ENCODE measurements at regions not wholly inside any gene's neighbourhood (a gene's known extent, or its start where the extent isn't known, plus 50 kb on each side); places are given as distances from the start of the nearest gene placed in this dataset.

DNA sequence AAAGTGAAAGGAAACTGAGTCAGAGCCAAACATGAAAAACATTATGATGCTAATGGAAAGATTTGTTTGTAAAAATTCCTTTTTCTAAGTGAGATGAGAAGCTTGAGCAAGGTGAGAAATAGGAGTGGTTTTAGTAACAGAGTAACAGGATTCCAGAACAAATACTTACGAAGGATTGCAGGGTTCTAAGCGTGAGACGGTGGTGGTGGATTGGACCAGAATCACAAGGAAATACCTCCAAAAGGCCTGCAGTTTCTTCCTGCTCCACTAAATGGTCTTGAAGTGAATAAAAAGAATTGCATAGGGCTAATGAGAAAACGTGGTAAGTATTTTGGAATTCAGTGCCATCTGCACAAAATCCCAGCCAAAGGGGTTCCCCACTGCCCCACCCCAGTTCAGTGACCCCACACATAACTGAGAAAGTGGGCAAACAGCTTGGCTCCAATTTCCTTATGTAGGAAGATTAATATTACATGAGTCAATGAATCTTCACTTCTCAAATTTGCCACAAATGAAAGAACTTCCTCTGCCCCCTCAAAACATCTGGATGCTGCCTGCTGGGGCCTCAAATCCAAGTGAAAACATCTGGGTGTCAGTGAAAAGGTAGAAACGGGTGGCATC lies 283.8 kb upstream of the NR2F2 start:
- TF ChIP-seq, protein P1, sequence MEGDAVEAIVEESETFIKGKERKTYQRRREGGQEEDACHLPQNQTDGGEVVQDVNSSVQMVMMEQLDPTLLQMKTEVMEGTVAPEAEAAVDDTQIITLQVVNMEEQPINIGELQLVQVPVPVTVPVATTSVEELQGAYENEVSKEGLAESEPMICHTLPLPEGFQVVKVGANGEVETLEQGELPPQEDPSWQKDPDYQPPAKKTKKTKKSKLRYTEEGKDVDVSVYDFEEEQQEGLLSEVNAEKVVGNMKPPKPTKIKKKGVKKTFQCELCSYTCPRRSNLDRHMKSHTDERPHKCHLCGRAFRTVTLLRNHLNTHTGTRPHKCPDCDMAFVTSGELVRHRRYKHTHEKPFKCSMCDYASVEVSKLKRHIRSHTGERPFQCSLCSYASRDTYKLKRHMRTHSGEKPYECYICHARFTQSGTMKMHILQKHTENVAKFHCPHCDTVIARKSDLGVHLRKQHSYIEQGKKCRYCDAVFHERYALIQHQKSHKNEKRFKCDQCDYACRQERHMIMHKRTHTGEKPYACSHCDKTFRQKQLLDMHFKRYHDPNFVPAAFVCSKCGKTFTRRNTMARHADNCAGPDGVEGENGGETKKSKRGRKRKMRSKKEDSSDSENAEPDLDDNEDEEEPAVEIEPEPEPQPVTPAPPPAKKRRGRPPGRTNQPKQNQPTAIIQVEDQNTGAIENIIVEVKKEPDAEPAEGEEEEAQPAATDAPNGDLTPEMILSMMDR (IDR thresholded peaks at IDR 0.05; ENCODE audit: insufficient read depth, low read length): no peak
- TF ChIP-seq POLR2AphosphoS5 (IDR thresholded peaks at IDR 0.05; ENCODE audit: low read depth): no peak
